HEK293T (cell line): ENCODE measurements at regions not wholly inside any gene's neighbourhood (a gene's known extent, or its start where the extent isn't known, plus 50 kb on each side); places are given as distances from the start of the nearest gene placed in this dataset.

Source experiments
- BHLHE40 ChIP-seq: fragments of 450-650 bp; IDR thresholded peaks from 2 replicates; pipeline ENCODE4 v1.6.1; 2016; ENCODE audit warnings: mild to moderate bottlenecking, moderate library complexity, borderline replicate concordance
- CTBP1 ChIP-seq: fragments of 450-650 bp; IDR thresholded peaks from 2 replicates; pipeline ENCODE4 v1.6.1; 2016; ENCODE audit warnings: borderline replicate concordance
- FOXA1 ChIP-seq: fragments of 450-650 bp; IDR thresholded peaks from 2 replicates; pipeline ENCODE4 v1.6.1; 2016; ENCODE audit warnings: mild to moderate bottlenecking
- FOXK2 ChIP-seq: fragments of 450-650 bp; IDR thresholded peaks from 2 replicates; pipeline ENCODE4 v1.6.1; 2016; ENCODE audit warnings: mild to moderate bottlenecking
- FOXM1 ChIP-seq: fragments of 450-650 bp; IDR thresholded peaks from 2 replicates; pipeline ENCODE4 v1.6.1; 2017; ENCODE audit warnings: mild to moderate bottlenecking, borderline replicate concordance
- L3MBTL2 ChIP-seq: fragments of 450-650 bp; conservative IDR thresholded peaks from 2 replicates; pipeline ENCODE4 v1.6.1; 2016; ENCODE audit warnings: mild to moderate bottlenecking
- SP1 ChIP-seq: fragments of 450-650 bp; IDR thresholded peaks from 2 replicates; pipeline ENCODE4 v1.6.1; 2017
- SUZ12 ChIP-seq: fragments of 450-650 bp; IDR thresholded peaks from 2 replicates; pipeline ENCODE4 v1.6.1; 2016; ENCODE audit warnings: mild to moderate bottlenecking

- TF ChIP-seq SP1 (no peak), FOXK2 (no peak), SUZ12 (no peak), FOXA1 (no peak), FOXM1 (no peak), CTBP1 (no peak), L3MBTL2 (no peak), BHLHE40 (no peak)
Observed at GRCh38 chr12:89782807-89783206, 74.2 kb upstream of the ATP2B1 start.
